ENCODE measurements at regions not wholly inside any gene's neighbourhood (a gene's known extent, or its start where the extent isn't known, plus 50 kb on each side); places are given as distances from the start of the nearest gene placed in this dataset.
A peak's percentile ranks its signal among the peaks of the same experiment; 100 is the strongest.
"Not testable (repeated sequence)": the region's sequence is repeated elsewhere in the genome, so short reads cannot be mapped to it uniquely, and the experiment has no call there.

- no peaks in the 10 kb centered on the region for H3K9me3 Mint-ChIP-seq (ENCODE audit: unreplicated experiment)
- H3K27ac Mint-ChIP-seq (ENCODE audit: unreplicated experiment), result no peak overlapping the region
- no peak for TF ChIP-seq CTCF (IDR thresholded peaks at IDR 0.05; ENCODE audit: partially characterized antibody, unreplicated experiment)
- no peaks in the 10 kb centered on the region for H3K4me1 Mint-ChIP-seq (ENCODE audit: low read depth, unreplicated experiment)
- H3K27me3 Mint-ChIP-seq (ENCODE audit: unreplicated experiment), result peaks cover 1% of the 10 kb centered on the region
- DNase-seq, result no peak
- H3K36me3 Mint-ChIP-seq (ENCODE audit: unreplicated experiment), result no peaks in the 10 kb centered on the region
- no peak overlapping the region for H3K4me3 Mint-ChIP-seq (ENCODE audit: unreplicated experiment)
Measured at GRCh38 chrX:95762716-95763115, 921.9 kb upstream of the DIAPH2 start.

- Mint-ChIP-seq H3K4me3 (ENCODE audit: unreplicated experiment) (no peak overlapping the region), H3K27me3 (ENCODE audit: unreplicated experiment) (peaks cover 1% of the 10 kb centered on the region), H3K4me1 (ENCODE audit: low read depth, unreplicated experiment) (no peaks in the 10 kb centered on the region), H3K9me3 (ENCODE audit: unreplicated experiment) (no peaks in the 10 kb centered on the region), H3K36me3 (ENCODE audit: unreplicated experiment) (no peaks in the 10 kb centered on the region), H3K27ac (ENCODE audit: unreplicated experiment) (no peak overlapping the region)
- DNase-seq, result no peak
- TF ChIP-seq CTCF (IDR thresholded peaks at IDR 0.05; ENCODE audit: partially characterized antibody, unreplicated experiment), result peak; percentile 41
Measured at GRCh38 chrX:95764972-95765451, 919.6 kb upstream of the DIAPH2 start.

GRCh38 chrX:95771198-95771597 lies 913.4 kb upstream of the DIAPH2 start:
- not testable (repeated sequence) for DNase-seq; H3K4me1 Mint-ChIP-seq (ENCODE audit: low read depth, unreplicated experiment); H3K36me3 Mint-ChIP-seq (ENCODE audit: unreplicated experiment); H3K9me3 Mint-ChIP-seq (ENCODE audit: unreplicated experiment); H3K4me3 Mint-ChIP-seq (ENCODE audit: unreplicated experiment); H3K27ac Mint-ChIP-seq (ENCODE audit: unreplicated experiment); H3K27me3 Mint-ChIP-seq (ENCODE audit: unreplicated experiment)

- Mint-ChIP-seq H3K9me3 (ENCODE audit: unreplicated experiment) (peaks cover 2% of the 10 kb centered on the region), H3K36me3 (ENCODE audit: unreplicated experiment) (no peaks in the 10 kb centered on the region), H3K4me3 (ENCODE audit: unreplicated experiment) (no peak overlapping the region), H3K27ac (ENCODE audit: unreplicated experiment) (no peak overlapping the region), H3K4me1 (ENCODE audit: low read depth, unreplicated experiment) (no peaks in the 10 kb centered on the region), H3K27me3 (ENCODE audit: unreplicated experiment) (no peaks in the 10 kb centered on the region)
- TF ChIP-seq CTCF (IDR thresholded peaks at IDR 0.05; ENCODE audit: partially characterized antibody, unreplicated experiment), result no peak
- no peak for DNase-seq
Measured at GRCh38 chrX:95791876-95792275, 892.8 kb upstream of the DIAPH2 start.

- Mint-ChIP-seq H3K4me3 (ENCODE audit: unreplicated experiment) (no peak overlapping the region), H3K36me3 (ENCODE audit: unreplicated experiment) (no peaks in the 10 kb centered on the region), H3K27ac (ENCODE audit: unreplicated experiment) (no peak overlapping the region), H3K4me1 (ENCODE audit: low read depth, unreplicated experiment) (no peaks in the 10 kb centered on the region), H3K9me3 (ENCODE audit: unreplicated experiment) (peaks cover 2% of the 10 kb centered on the region), H3K27me3 (ENCODE audit: unreplicated experiment) (no peaks in the 10 kb centered on the region)
- TF ChIP-seq CTCF (IDR thresholded peaks at IDR 0.05; ENCODE audit: partially characterized antibody, unreplicated experiment), result no peak
- no peak for DNase-seq
Measured at GRCh38 chrX:95797344-95797743, 887.3 kb upstream of the DIAPH2 start.

- no peaks in the 10 kb centered on the region for H3K27me3 Mint-ChIP-seq (ENCODE audit: unreplicated experiment)
- no peak for DNase-seq
- no peaks in the 10 kb centered on the region for H3K4me1 Mint-ChIP-seq (ENCODE audit: low read depth, unreplicated experiment)
- TF ChIP-seq CTCF (IDR thresholded peaks at IDR 0.05; ENCODE audit: partially characterized antibody, unreplicated experiment), result peak; percentile 62
- H3K27ac Mint-ChIP-seq (ENCODE audit: unreplicated experiment), result no peak overlapping the region
- H3K4me3 Mint-ChIP-seq (ENCODE audit: unreplicated experiment), result no peak overlapping the region
- no peaks in the 10 kb centered on the region for H3K9me3 Mint-ChIP-seq (ENCODE audit: unreplicated experiment)
- H3K36me3 Mint-ChIP-seq (ENCODE audit: unreplicated experiment), result no peaks in the 10 kb centered on the region
Measured at GRCh38 chrX:95823796-95824195, 860.8 kb upstream of the DIAPH2 start.

Data from glutamatergic neuron (in vitro differentiated cells).